H1 (cell line): ENCODE measurements at regions not wholly inside any gene's neighbourhood (a gene's known extent, or its start where the extent isn't known, plus 50 kb on each side); places are given as distances from the start of the nearest gene placed in this dataset.

ENCODE experiments used
- CTCF ChIA-PET: fragments of 300-600 bp; sonication (Branson Sonifier 250); formaldehyde crosslinking; loops from one replicate; lab custom pipeline; 2021; ENCODE audit not compliant: partially characterized antibody; lab: Charles Lee
- POLR2A ChIA-PET: fragments of 300-600 bp; sonication (Branson Sonifier 250); formaldehyde crosslinking; loops from one replicate; lab custom pipeline; 2021; ENCODE audit warnings: inconsistent platforms; ENCODE audit not compliant: partially characterized antibody; lab: Charles Lee
- DNase-seq, 2 experiments: peaks; one replicate each; pipeline versions ENCODE4 v3.0.0 to v3.0.0-alpha.2; 2010 to 2022; ENCODE audit warnings: low spot score in 2 of 2, low read depth in 1 of 2, mixed read lengths in 1 of 2
- FAIRE-seq: peaks from 2 replicates; lab custom pipeline; 2011; peaks lifted over from hg19 to GRCh38; lab: Jason Lieb, UNC
- H2AFZ ChIP-seq: 2 replicates; pipeline ENCODE4 v1.8.1; 2012; ENCODE audit warnings: low read length, inconsistent platforms
- H2AK5ac ChIP-seq: 2 replicates; pipeline ENCODE4 v1.6.1; 2013; ENCODE audit warnings: low read depth, low read length
- H2BK120ac ChIP-seq: replicated peaks from 2 replicates; pipeline ENCODE3; 2013; ENCODE audit warnings: low read depth, low read length, inconsistent platforms
- H2BK12ac ChIP-seq: 2 replicates; pipeline ENCODE4 v1.6.1; 2013; ENCODE audit warnings: low read depth, low read length
- H2BK15ac ChIP-seq: 2 replicates; pipeline ENCODE4 v1.6.1; 2013; ENCODE audit warnings: low read length
- H2BK20ac ChIP-seq: 2 replicates; pipeline ENCODE4 v1.6.1; 2013; ENCODE audit warnings: low read length
- H2BK5ac ChIP-seq: 2 replicates; pipeline ENCODE4 v1.6.1; 2013; ENCODE audit warnings: low read depth, low read length
- H3K14ac ChIP-seq: 2 replicates; pipeline ENCODE4 v1.6.1; 2013; ENCODE audit warnings: inconsistent platforms; ENCODE audit not compliant: insufficient read length
- H3K18ac ChIP-seq: 2 replicates; pipeline ENCODE4 v1.6.1; 2013; ENCODE audit warnings: low read length; ENCODE audit errors: extremely low read depth
- H3K23ac ChIP-seq: 2 replicates; pipeline ENCODE4 v1.6.1; 2013; ENCODE audit warnings: inconsistent platforms; ENCODE audit not compliant: insufficient read length
- H3K23me2 ChIP-seq: 2 replicates; pipeline ENCODE4 v1.6.1; 2013; ENCODE audit warnings: low read depth, low read length
- H3K27ac ChIP-seq: 2 replicates; pipeline ENCODE4 v1.6.1; 2011; ENCODE audit warnings: low read depth, low read length, inconsistent platforms
- H3K27me3 ChIP-seq, 4 experiments: replicated peaks in 1 of 4; 1 replicate in 1 of 4; 2 replicates in 3 of 4; pipeline versions ENCODE4 v1.6.1 to v1.8.1; 2011 to 2013; ENCODE audit warnings: low read length in 3 of 4, mild to moderate bottlenecking in 3 of 4, inconsistent platforms in 2 of 4, mixed read lengths in 2 of 4, moderate library complexity in 1 of 4; ENCODE audit not compliant: control insufficient read depth in 3 of 4, insufficient read depth in 3 of 4; ENCODE audit errors: extremely low read depth in 1 of 4
- H3K36me3 ChIP-seq, 4 experiments: 2 replicates each; pipeline versions ENCODE4 v1.6.1 to v1.8.1; 2011 to 2013; ENCODE audit warnings: mild to moderate bottlenecking in 4 of 4, low read length in 3 of 4, moderate library complexity in 2 of 4, control low read depth in 1 of 4, inconsistent platforms in 1 of 4; ENCODE audit not compliant: insufficient read depth in 4 of 4, control insufficient read depth in 2 of 4
- H3K4ac ChIP-seq: replicated peaks from 2 replicates; pipeline ENCODE3; 2013; ENCODE audit warnings: low read length, low read depth, mixed read lengths, inconsistent platforms; ENCODE audit not compliant: insufficient read length
- H3K4me1 ChIP-seq, 4 experiments: replicated peaks in 1 of 4; 1 replicate in 1 of 4; 2 replicates in 3 of 4; pipeline versions ENCODE4 v1.6.1 to v1.8.1; 2011 to 2013; ENCODE audit warnings: low read length in 3 of 4, inconsistent platforms in 2 of 4, mixed read lengths in 1 of 4; ENCODE audit not compliant: insufficient read depth in 4 of 4, control insufficient read depth in 3 of 4
- H3K4me2 ChIP-seq, 2 experiments: 2 replicates each; pipeline versions ENCODE4 v1.6.1 to v1.8.1; 2011 to 2013; ENCODE audit warnings: low read depth in 2 of 2, low read length in 2 of 2, control low read depth in 1 of 2, inconsistent platforms in 1 of 2, mild to moderate bottlenecking in 1 of 2; ENCODE audit not compliant: insufficient read depth in 1 of 2
- H3K4me3 ChIP-seq, 4 experiments: fragments of 200-600, 300-600 bp in 1 of 4; sonication (generic), shearing (Covaris generic), sonication (Bioruptor Twin) in 1 of 4; 2 replicates each; pipeline versions ENCODE4 v1.5.1 to v1.8.1; 2011 to 2016; ENCODE audit warnings: low read length in 4 of 4, low read depth in 3 of 4, control low read depth in 2 of 4, inconsistent platforms in 2 of 4, mild to moderate bottlenecking in 2 of 4, mixed read lengths in 1 of 4, moderate library complexity in 1 of 4; ENCODE audit not compliant: insufficient read depth in 2 of 4; ENCODE audit errors: extremely low read depth in 1 of 4
- H3K56ac ChIP-seq: replicated peaks from 2 replicates; pipeline ENCODE3; 2013; ENCODE audit warnings: low read depth, mild to moderate bottlenecking, mixed read lengths, low read length, inconsistent platforms; ENCODE audit not compliant: insufficient read length
- H3K79me1 ChIP-seq: 2 replicates; pipeline ENCODE4 v1.6.1; 2013; ENCODE audit warnings: low read depth, low read length, control low read depth
- H3K79me2 ChIP-seq, 2 experiments: 2 replicates each; pipeline versions ENCODE4 v1.6.1 to v1.8.1; 2012 to 2013; ENCODE audit warnings: low read length in 2 of 2, mild to moderate bottlenecking in 2 of 2, inconsistent platforms in 1 of 2; ENCODE audit not compliant: insufficient read depth in 2 of 2, control insufficient read depth in 1 of 2
- H3K9ac ChIP-seq, 4 experiments: replicated peaks in 1 of 4; 1 replicate in 1 of 4; 2 replicates in 3 of 4; pipeline versions ENCODE4 v1.6.1 to v1.8.1; 2011 to 2013; ENCODE audit warnings: low read depth in 3 of 4, low read length in 3 of 4, control low read depth in 2 of 4, mild to moderate bottlenecking in 2 of 4, moderate library complexity in 2 of 4, inconsistent platforms in 1 of 4; ENCODE audit errors: extremely low read depth in 1 of 4
- H3K9me3 ChIP-seq, 2 experiments: 2 replicates each; pipeline versions ENCODE4 v1.6.1 to v1.8.1; 2012 to 2013; ENCODE audit warnings: mild to moderate bottlenecking in 2 of 2, moderate library complexity in 2 of 2, control low read depth in 1 of 2, inconsistent platforms in 1 of 2, low read depth in 1 of 2, low read length in 1 of 2, mixed read lengths in 1 of 2; ENCODE audit not compliant: insufficient read depth in 2 of 2
- H4K20me1 ChIP-seq, 2 experiments: replicated peaks in 1 of 2; 2 replicates each; pipeline versions ENCODE3 to v1.8.1; 2011 to 2013; ENCODE audit warnings: inconsistent platforms in 2 of 2, low read length in 2 of 2, mild to moderate bottlenecking in 1 of 2; ENCODE audit not compliant: insufficient read depth in 2 of 2, control insufficient read depth in 1 of 2
- H4K5ac ChIP-seq: 2 replicates; pipeline ENCODE4 v1.6.1; 2013; ENCODE audit warnings: low read length, low read depth, mixed read lengths, inconsistent platforms; ENCODE audit not compliant: insufficient read length
- H4K8ac ChIP-seq: 2 replicates; pipeline ENCODE4 v1.8.0; 2013; ENCODE audit warnings: mild to moderate bottlenecking, moderate library complexity, low read length, inconsistent platforms; ENCODE audit not compliant: insufficient read depth; ENCODE audit errors: extremely low read depth
- H4K91ac ChIP-seq: replicated peaks from 2 replicates; pipeline ENCODE3; 2013; ENCODE audit warnings: low read length, mixed read lengths, inconsistent platforms; ENCODE audit not compliant: insufficient read length
- CHD1 ChIP-seq: IDR thresholded peaks from 2 replicates; pipeline ENCODE4 v1.6.1; 2012; ENCODE audit warnings: low read depth, low read length, improper control_type of control experiment
- CHD2 ChIP-seq: IDR thresholded peaks from 2 replicates; pipeline ENCODE4 v1.6.1; 2012; ENCODE audit warnings: low read length, improper control_type of control experiment
- EGR1 ChIP-seq: IDR thresholded peaks from 2 replicates; pipeline ENCODE4 v1.6.1; 2011; ENCODE audit warnings: low read depth, low read length, borderline replicate concordance
- FOSL1 ChIP-seq: IDR thresholded peaks from 2 replicates; pipeline ENCODE4 v1.6.1; 2011; ENCODE audit warnings: mild to moderate bottlenecking, low read depth, low read length, moderate library complexity; ENCODE audit not compliant: insufficient read depth
- MAFK ChIP-seq: IDR thresholded peaks from 2 replicates; pipeline ENCODE4 v1.6.1; 2012; ENCODE audit warnings: low read depth, mild to moderate bottlenecking, improper control_type of control experiment, low read length
- RAD21 ChIP-seq, 2 experiments: IDR thresholded peaks in 1 of 2; conservative IDR thresholded peaks in 1 of 2; 2 replicates each; pipeline ENCODE4 v1.6.1; 2011; ENCODE audit warnings: low read depth in 2 of 2, low read length in 2 of 2, improper control_type of control experiment in 1 of 2, inconsistent platforms in 1 of 2, mild to moderate bottlenecking in 1 of 2, moderate library complexity in 1 of 2
- WGBS, 2 experiments: shearing (Covaris generic) in 1 of 2; methylation state at CpG; one replicate each; pipeline versions ENCODE4 v1.1.6 to v1.1.7; 2013 to 2015; ENCODE audit warnings: low lambda C conversion rate in 2 of 2, mixed read lengths in 2 of 2, inconsistent platforms in 1 of 2, low coverage in 1 of 2, missing lambda C conversion rate in 1 of 2; ENCODE audit not compliant: insufficient replicate concordance in 2 of 2, insufficient coverage in 1 of 2, insufficient read length in 1 of 2; ENCODE audit errors: extremely low coverage in 1 of 2, missing lambda C conversion rate in 1 of 2; 5-methylcytosine and 5-hydroxymethylcytosine counted together

DNA sequence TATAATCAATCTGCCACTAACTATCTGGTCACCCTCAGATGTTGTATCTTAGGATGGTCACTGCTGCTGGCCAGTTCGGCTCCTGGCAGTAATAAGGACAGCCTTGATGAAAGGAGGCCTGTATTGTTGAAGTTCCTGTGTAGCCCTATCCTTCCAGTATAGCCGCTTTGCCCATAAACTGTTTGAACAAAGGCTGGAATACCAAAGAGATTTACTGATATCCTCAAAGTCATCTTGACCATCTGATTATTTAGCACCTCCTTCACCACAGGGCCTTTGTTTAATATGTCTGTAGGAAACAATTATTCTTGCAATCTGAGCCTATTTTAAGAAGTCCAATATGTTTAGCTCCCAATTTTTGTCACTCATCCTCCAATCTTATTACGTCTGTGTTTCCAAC is 77.7 kb downstream of the HYCC1 start:
- WGBS, 2 experiments, result 88% methylated on average over 3 of the region's 3 CpGs; no CpG with 5 or more reads in 1 of the 2 experiments
- no peak for FAIRE-seq

More for the DNA sequence above, 77.7 kb downstream of the HYCC1 start:
- Histone ChIP-seq H2BK12ac (no peak overlapping the region), H3K79me1 (no peaks in the 10 kb centered on the region), H2BK5ac (no peak overlapping the region), H2BK15ac (no peak overlapping the region), H3K27ac (no peak overlapping the region), H3K23ac (no peak overlapping the region), H4K8ac (no peak overlapping the region), H2BK20ac (no peak overlapping the region), H3K79me2 (no peaks in the 10 kb centered on the region), H3K4me1 (peaks cover 0 to 2% (median 1%) of the 10 kb centered on the region in 4 experiments; a peak in 3 of 7 replicates), H4K20me1 (no peaks in the 10 kb centered on the region), H3K4me2 (no peak overlapping the region), H3K4ac (no peak overlapping the region), H2BK120ac (no peak overlapping the region), H3K18ac (no peak overlapping the region), H4K5ac (no peak overlapping the region), H3K36me3 (peaks cover 0 to 3% (median 0%) of the 10 kb centered on the region in 4 experiments; a peak in 2 of 8 replicates), H3K27me3 (no peaks in the 10 kb centered on the region), H2AK5ac (no peak overlapping the region), H3K23me2 (no peaks in the 10 kb centered on the region), H3K9me3 (no peaks in the 10 kb centered on the region), H3K14ac (no peak overlapping the region), H2AFZ (no peak overlapping the region), H3K4me3 (no peak overlapping the region), H3K56ac (no peak overlapping the region), H4K91ac (no peak overlapping the region), H3K9ac (no peak overlapping the region)
- ChIA-PET CTCF (interaction anchor here (0.9 kb wide), 1 partner anchor 16 kb away, joined by 3 read pairs; no protein-coding TSS in a partner anchor), POLR2A (interaction anchor here (1.1 to 1.3 kb wide), 2 partner anchors 12 to 72 kb away, joined by 3 read pairs; no protein-coding TSS in a partner anchor)
- DNase-seq, result no peak
- TF ChIP-seq RAD21 (IDR thresholded peaks at IDR 0.05 in 1 of 2, conservative IDR thresholded peaks at IDR 0.05 in 1 of 2; ENCODE audit: low read depth in 2 of 2, low read length in 2 of 2) (no peak), MAFK (no peak), FOSL1 (no peak), EGR1 (no peak), CHD2 (no peak), CHD1 (no peak)
